ENCODE measurements at regions not wholly inside any gene's neighbourhood (a gene's known extent, or its start where the extent isn't known, plus 50 kb on each side); places are given as distances from the start of the nearest gene placed in this dataset.
A peak's percentile ranks its signal among the peaks of the same experiment; 100 is the strongest.

GRCh38 chr2:182616471-182617393 lies 99.3 kb upstream of the DNAJC10 start:
- Histone ChIP-seq H3K4ac (ENCODE audit: low read length) (no peak overlapping the region), H2BK5ac (ENCODE audit: low read length) (no peak overlapping the region), H2AFZ (ENCODE audit: low read length) (no peak overlapping the region), H3K9me3 (replicated peaks in 1 of 2; ENCODE audit: control insufficient read depth in 2 of 2, insufficient read depth in 1 of 2, low read depth in 1 of 2, low read length in 2 of 2) (peaks cover 0 to 3% of the 10 kb centered on the region in 2 donors), H3K27me3 (ENCODE audit: control insufficient read depth in 3 of 3, insufficient read depth in 3 of 3, low read depth in 1 of 3, low read length in 3 of 3) (no peaks in the 10 kb centered on the region), H3K27ac (replicated peaks; ENCODE audit: low read length) (no peak overlapping the region), H3K4me3 (ENCODE audit: low read length in 2 of 2) (no peak overlapping the region), H3K23ac (ENCODE audit: low read depth, low read length, poor library complexity) (no peak overlapping the region), H4K91ac (ENCODE audit: low read depth, low read length, poor library complexity) (no peak overlapping the region), H3K9ac (ENCODE audit: low read depth, low read length, poor library complexity) (no peak overlapping the region), H3K14ac (ENCODE audit: low read length) (no peak overlapping the region), H4K8ac (ENCODE audit: low read depth, low read length) (no peak overlapping the region), H3K4me2 (ENCODE audit: insufficient read depth, low read length, poor library complexity, severe bottlenecking) (no peak overlapping the region), H3K18ac (ENCODE audit: low read length) (no peak overlapping the region), H2AK5ac (ENCODE audit: low read depth, low read length) (no peak overlapping the region), H3K4me1 (ENCODE audit: control insufficient read depth in 2 of 2, insufficient read depth in 1 of 2, low read depth in 1 of 2, low read length in 2 of 2) (peaks cover 0 to 5% of the 10 kb centered on the region in 2 donors), H3K79me1 (ENCODE audit: low read depth, low read length) (no peaks in the 10 kb centered on the region), H2BK12ac (ENCODE audit: low read length) (no peak overlapping the region), H2BK120ac (ENCODE audit: low read depth, low read length) (no peak overlapping the region), H2BK15ac (ENCODE audit: low read length) (no peak overlapping the region), H3K36me3 (replicated peaks in 1 of 2; ENCODE audit: control insufficient read depth in 2 of 2, insufficient read depth in 2 of 2, low read length in 2 of 2) (no peaks in the 10 kb centered on the region)
- no CpG with 5 or more reads among the region's 3 CpGs for WGBS, 2 donors (ENCODE audit: extremely low coverage in 2 of 2, insufficient read length in 2 of 2, insufficient replicate concordance in 1 of 2)
- DNase-seq (ENCODE audit: low spot score), result no peak

DNA sequence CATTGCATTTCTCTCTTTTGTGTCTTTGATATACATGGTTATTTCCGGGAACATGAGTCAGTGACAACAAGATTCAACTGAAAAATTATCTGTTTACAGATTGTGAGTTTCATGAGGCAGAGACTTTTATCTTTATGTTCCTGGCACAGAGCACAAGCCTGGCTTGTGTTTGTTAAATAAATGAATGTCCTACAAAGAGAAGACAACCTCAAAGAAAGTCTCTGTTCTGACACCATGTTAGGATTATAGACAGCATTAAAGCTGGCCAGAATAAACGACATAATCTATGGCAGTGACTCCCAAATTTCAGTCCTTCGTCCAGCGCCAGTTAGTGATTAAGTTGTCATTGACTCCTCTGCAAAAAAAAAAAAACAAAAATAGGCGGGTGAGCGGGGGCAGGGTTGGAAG lies 97.4 kb upstream of the DNAJC10 start:
- Histone ChIP-seq H4K8ac (ENCODE audit: low read depth, low read length) (no peak overlapping the region), H3K23ac (ENCODE audit: low read depth, low read length, poor library complexity) (no peak overlapping the region), H2BK5ac (ENCODE audit: low read length) (no peak overlapping the region), H3K79me1 (ENCODE audit: low read depth, low read length) (no peaks in the 10 kb centered on the region), H2BK15ac (ENCODE audit: low read length) (no peak overlapping the region), H4K91ac (ENCODE audit: low read depth, low read length, poor library complexity) (no peak overlapping the region), H3K14ac (ENCODE audit: low read length) (no peak overlapping the region), H3K18ac (ENCODE audit: low read length) (no peak overlapping the region), H3K9ac (ENCODE audit: low read depth, low read length, poor library complexity) (no peak overlapping the region), H3K4me1 (ENCODE audit: control insufficient read depth in 2 of 2, insufficient read depth in 1 of 2, low read depth in 1 of 2, low read length in 2 of 2) (peaks cover 0 to 5% of the 10 kb centered on the region in 2 donors), H3K27me3 (ENCODE audit: control insufficient read depth in 3 of 3, insufficient read depth in 3 of 3, low read depth in 1 of 3, low read length in 3 of 3) (no peaks in the 10 kb centered on the region), H2AFZ (ENCODE audit: low read length) (no peak overlapping the region), H3K9me3 (replicated peaks in 1 of 2; ENCODE audit: control insufficient read depth in 2 of 2, insufficient read depth in 1 of 2, low read depth in 1 of 2, low read length in 2 of 2) (peaks cover 0 to 3% of the 10 kb centered on the region in 2 donors), H2AK5ac (ENCODE audit: low read depth, low read length) (no peak overlapping the region), H3K4me2 (ENCODE audit: insufficient read depth, low read length, poor library complexity, severe bottlenecking) (no peak overlapping the region), H2BK12ac (ENCODE audit: low read length) (no peak overlapping the region), H2BK120ac (ENCODE audit: low read depth, low read length) (no peak overlapping the region), H3K27ac (replicated peaks; ENCODE audit: low read length) (no peak overlapping the region), H3K4ac (ENCODE audit: low read length) (no peak overlapping the region), H3K4me3 (ENCODE audit: low read length in 2 of 2) (no peak overlapping the region), H3K36me3 (replicated peaks in 1 of 2; ENCODE audit: control insufficient read depth in 2 of 2, insufficient read depth in 2 of 2, low read length in 2 of 2) (no peaks in the 10 kb centered on the region)
- no peak for DNase-seq (ENCODE audit: low spot score)
- no CpG with 5 or more reads among the region's 6 CpGs for WGBS, 2 donors (ENCODE audit: extremely low coverage in 2 of 2, insufficient read length in 2 of 2, insufficient replicate concordance in 1 of 2)

- no peak overlapping the region for H3K4ac ChIP-seq (ENCODE audit: low read length)
- H4K8ac ChIP-seq (ENCODE audit: low read depth, low read length), result no peak overlapping the region
- H3K18ac ChIP-seq (ENCODE audit: low read length), result no peak overlapping the region
- no peak overlapping the region for H2BK120ac ChIP-seq (ENCODE audit: low read depth, low read length)
- H2BK12ac ChIP-seq (ENCODE audit: low read length), result no peak overlapping the region
- no peak for DNase-seq (ENCODE audit: low spot score)
- peaks cover 0 to 3% of the 10 kb centered on the region in 2 donors for H3K9me3 ChIP-seq (replicated peaks in 1 of 2; ENCODE audit: control insufficient read depth in 2 of 2, insufficient read depth in 1 of 2, low read depth in 1 of 2, low read length in 2 of 2)
- H2AFZ ChIP-seq (ENCODE audit: low read length), result no peak overlapping the region
- no peak overlapping the region for H4K91ac ChIP-seq (ENCODE audit: low read depth, low read length, poor library complexity)
- H3K79me1 ChIP-seq (ENCODE audit: low read depth, low read length), result no peaks in the 10 kb centered on the region
- H3K4me1 ChIP-seq (ENCODE audit: control insufficient read depth in 2 of 2, insufficient read depth in 1 of 2, low read depth in 1 of 2, low read length in 2 of 2), result peaks cover 0 to 5% of the 10 kb centered on the region in 2 donors
- H3K27me3 ChIP-seq (ENCODE audit: control insufficient read depth in 3 of 3, insufficient read depth in 3 of 3, low read depth in 1 of 3, low read length in 3 of 3), result no peaks in the 10 kb centered on the region
- no CpG with 5 or more reads among the region's 2 CpGs for WGBS, 2 donors (ENCODE audit: extremely low coverage in 2 of 2, insufficient read length in 2 of 2, insufficient replicate concordance in 1 of 2)
- no peak overlapping the region for H3K14ac ChIP-seq (ENCODE audit: low read length)
- H3K27ac ChIP-seq (replicated peaks; ENCODE audit: low read length), result no peak overlapping the region
- H3K4me2 ChIP-seq (ENCODE audit: insufficient read depth, low read length, poor library complexity, severe bottlenecking), result no peak overlapping the region
- no peak overlapping the region for H2BK5ac ChIP-seq (ENCODE audit: low read length)
- no peak overlapping the region for H3K9ac ChIP-seq (ENCODE audit: low read depth, low read length, poor library complexity)
- H2AK5ac ChIP-seq (ENCODE audit: low read depth, low read length), result no peak overlapping the region
- no peak overlapping the region for H3K23ac ChIP-seq (ENCODE audit: low read depth, low read length, poor library complexity)
- no peak overlapping the region for H2BK15ac ChIP-seq (ENCODE audit: low read length)
- no peaks in the 10 kb centered on the region for H3K36me3 ChIP-seq (replicated peaks in 1 of 2; ENCODE audit: control insufficient read depth in 2 of 2, insufficient read depth in 2 of 2, low read length in 2 of 2)
- H3K4me3 ChIP-seq (ENCODE audit: low read length in 2 of 2), result no peak overlapping the region
Observed at GRCh38 chr2:182619276-182619675, 96.8 kb upstream of the DNAJC10 start.

- peak overlapping the region; percentile 58 for H2AFZ ChIP-seq (ENCODE audit: low read length)
- H2BK12ac ChIP-seq (ENCODE audit: low read length), result no peak overlapping the region
- H3K4me1 ChIP-seq (ENCODE audit: control insufficient read depth in 2 of 2, insufficient read depth in 1 of 2, low read depth in 1 of 2, low read length in 2 of 2), result peaks cover 0 to 5% of the 10 kb centered on the region in 2 donors
- no peak overlapping the region for H2AK5ac ChIP-seq (ENCODE audit: low read depth, low read length)
- H3K4me2 ChIP-seq (ENCODE audit: insufficient read depth, low read length, poor library complexity, severe bottlenecking), result no peak overlapping the region
- no peak overlapping the region for H3K9ac ChIP-seq (ENCODE audit: low read depth, low read length, poor library complexity)
- H2BK5ac ChIP-seq (ENCODE audit: low read length), result no peak overlapping the region
- no peak overlapping the region for H3K4ac ChIP-seq (ENCODE audit: low read length)
- no peak overlapping the region for H3K14ac ChIP-seq (ENCODE audit: low read length)
- H3K27ac ChIP-seq (replicated peaks; ENCODE audit: low read length), result no peak overlapping the region
- H3K9me3 ChIP-seq (replicated peaks in 1 of 2; ENCODE audit: control insufficient read depth in 2 of 2, insufficient read depth in 1 of 2, low read depth in 1 of 2, low read length in 2 of 2), result peaks cover 0 to 3% of the 10 kb centered on the region in 2 donors
- WGBS, 2 donors (ENCODE audit: extremely low coverage in 2 of 2, insufficient read length in 2 of 2, insufficient replicate concordance in 1 of 2), result no CpG with 5 or more reads among the region's 1 CpG
- H3K36me3 ChIP-seq (replicated peaks in 1 of 2; ENCODE audit: control insufficient read depth in 2 of 2, insufficient read depth in 2 of 2, low read length in 2 of 2), result no peaks in the 10 kb centered on the region
- H3K18ac ChIP-seq (ENCODE audit: low read length), result no peak overlapping the region
- H3K4me3 ChIP-seq (ENCODE audit: low read length in 2 of 2), result no peak overlapping the region
- H3K23ac ChIP-seq (ENCODE audit: low read depth, low read length, poor library complexity), result no peak overlapping the region
- no peak for DNase-seq (ENCODE audit: low spot score)
- H3K27me3 ChIP-seq (ENCODE audit: control insufficient read depth in 3 of 3, insufficient read depth in 3 of 3, low read depth in 1 of 3, low read length in 3 of 3), result no peaks in the 10 kb centered on the region
- H4K8ac ChIP-seq (ENCODE audit: low read depth, low read length), result no peak overlapping the region
- no peak overlapping the region for H2BK120ac ChIP-seq (ENCODE audit: low read depth, low read length)
- H3K79me1 ChIP-seq (ENCODE audit: low read depth, low read length), result no peaks in the 10 kb centered on the region
- no peak overlapping the region for H2BK15ac ChIP-seq (ENCODE audit: low read length)
- no peak overlapping the region for H4K91ac ChIP-seq (ENCODE audit: low read depth, low read length, poor library complexity)
Observed at GRCh38 chr2:182621191-182621590, 94.9 kb upstream of the DNAJC10 start.

Measured in neuronal stem cell (in vitro differentiated cells).